GM21825 (cell line): ENCODE measurements at regions not wholly inside any gene's neighbourhood (a gene's known extent, or its start where the extent isn't known, plus 50 kb on each side); places are given as distances from the start of the nearest gene placed in this dataset.

Experiments used
- ATAC-seq: cut with Tn5 transposase; IDR thresholded peaks from one replicate; pipeline ENCODE4 v1.9.1; 2021; ENCODE audit warnings: mild to moderate bottlenecking, moderate library complexity; ENCODE audit not compliant: unreplicated experiment

DNA sequence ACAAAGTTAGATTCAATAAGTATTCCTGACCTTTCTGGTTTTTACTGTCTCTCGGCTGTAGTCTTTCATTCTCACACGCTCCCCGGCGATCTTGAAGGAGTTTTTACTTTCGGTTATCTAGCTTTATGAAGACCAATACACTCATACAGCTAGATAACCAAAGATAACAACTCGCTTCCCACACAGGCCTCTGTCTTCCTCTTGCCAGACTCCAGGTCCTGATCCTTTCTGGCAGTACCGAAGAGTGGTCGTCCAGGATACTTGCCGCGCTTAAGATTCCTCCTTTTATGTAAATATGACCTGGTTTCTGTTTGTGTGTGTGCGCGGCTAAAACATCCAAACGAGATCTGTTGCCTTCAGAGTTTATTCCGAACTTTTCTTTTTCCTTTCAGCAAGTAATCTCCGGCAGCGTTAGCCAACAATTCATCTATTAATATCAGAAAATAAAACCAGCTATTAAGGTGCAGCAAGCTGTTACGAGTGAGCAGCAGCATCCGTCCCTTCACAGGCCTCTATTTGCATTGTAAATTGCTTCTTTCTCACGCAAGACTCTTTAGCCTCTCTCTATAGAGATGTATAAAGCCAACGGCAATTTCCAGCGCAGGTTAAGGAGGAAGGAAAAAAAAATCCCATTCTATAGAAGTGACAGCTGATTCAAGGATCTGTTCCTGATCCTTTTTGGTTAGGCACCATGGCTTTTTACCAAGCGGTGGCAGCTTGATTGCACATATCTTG, 216.1 kb downstream of the MEF2C start:
- peak; percentile 50 for ATAC-seq

DNA sequence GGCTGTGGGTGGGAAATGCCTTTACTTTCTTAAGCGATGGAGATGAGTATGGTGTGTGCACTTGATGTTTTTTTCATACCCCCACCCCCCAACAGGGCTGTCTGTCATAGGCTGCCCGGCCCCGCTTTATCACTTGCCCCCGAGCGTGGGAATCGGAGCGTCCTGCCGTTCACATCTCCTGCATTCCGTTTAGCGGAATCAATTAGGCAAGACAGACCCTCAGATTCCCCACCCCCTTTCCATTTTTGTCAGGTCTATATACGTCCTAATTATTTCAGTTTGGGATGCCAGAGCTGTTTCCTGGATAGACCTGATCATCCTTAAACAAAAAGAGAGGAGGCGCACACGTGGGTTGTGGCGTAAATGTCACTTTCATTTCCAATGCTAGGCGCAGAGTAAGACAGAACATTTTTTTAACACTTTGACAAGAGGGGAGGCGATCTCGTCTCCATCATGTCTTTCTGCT, 217.2 kb downstream of the MEF2C start:
- no peak for ATAC-seq

GRCh38 chr5:88664645-88665044, 218.3 kb downstream of the MEF2C start:
- ATAC-seq = no peak

GRCh38 chr5:88663793-88664216, 219.2 kb downstream of the MEF2C start:
- ATAC-seq = no peak

GRCh38 chr5:88662846-88663245, 220.1 kb downstream of the MEF2C start:
- no peak for ATAC-seq

DNA sequence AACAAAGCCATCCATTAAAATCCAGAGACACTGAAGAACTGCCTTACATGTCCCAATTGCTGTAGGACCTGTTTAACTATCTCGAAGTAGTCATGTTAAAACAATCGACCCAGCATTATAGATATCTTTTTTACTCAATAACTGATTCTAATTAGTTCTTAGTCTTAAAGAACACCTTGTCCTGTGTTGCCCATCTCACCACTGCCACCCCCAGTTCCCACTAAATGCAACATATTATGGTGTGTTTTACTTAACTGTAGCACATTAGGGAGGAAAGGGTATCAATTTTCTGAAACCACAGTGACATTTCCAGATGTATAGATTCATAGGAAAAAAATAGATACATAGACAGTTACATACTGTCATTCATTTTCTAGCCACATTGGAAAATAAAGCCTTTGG, 221.2 kb downstream of the MEF2C start:
- ATAC-seq = no peak

DNA sequence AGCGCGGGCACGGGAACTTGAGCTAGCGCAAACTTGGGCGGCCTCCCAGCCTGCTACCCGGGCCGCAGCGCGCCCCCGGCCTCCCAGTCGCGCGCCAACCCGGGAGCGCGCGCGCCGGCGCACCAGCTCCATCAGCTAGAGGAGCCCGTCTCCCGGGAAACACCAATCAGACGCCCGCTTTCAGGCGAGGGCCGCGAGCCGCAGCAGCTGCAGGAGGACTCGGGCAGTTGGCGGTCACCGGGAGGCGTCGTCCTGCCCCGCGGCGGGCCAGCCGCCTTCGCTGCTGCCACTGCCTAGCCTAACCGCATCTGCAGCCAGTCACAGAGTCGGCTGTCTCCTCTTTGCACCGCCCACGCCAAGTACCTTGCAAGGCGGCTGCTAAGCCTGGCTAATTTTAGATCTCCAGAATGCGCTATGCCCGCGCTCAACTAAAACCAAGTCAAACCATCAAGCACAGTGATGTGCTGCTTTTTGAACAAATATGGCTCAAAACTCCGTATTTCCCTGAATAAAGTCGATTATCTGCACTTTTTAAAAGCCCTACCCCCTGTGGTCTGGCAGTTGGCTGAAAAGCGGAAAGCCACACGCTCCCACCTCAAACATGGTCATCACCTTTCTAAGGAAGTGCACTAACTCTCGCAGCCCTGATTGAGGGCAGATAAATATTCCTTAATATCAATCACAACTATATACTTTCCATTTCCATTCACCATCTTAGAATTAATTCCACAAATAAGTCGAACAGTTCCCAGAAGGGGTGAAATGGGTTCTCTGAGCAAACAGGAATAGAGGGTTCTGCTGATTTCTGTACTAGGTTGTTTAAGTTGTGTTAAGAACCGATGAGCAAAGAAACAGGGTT, 221.8 kb downstream of the MEF2C start:
- peak; percentile 68 for ATAC-seq

GRCh38 chr5:88660264-88660946, 222.6 kb downstream of the MEF2C start:
- peak; percentile 24 for ATAC-seq

DNA sequence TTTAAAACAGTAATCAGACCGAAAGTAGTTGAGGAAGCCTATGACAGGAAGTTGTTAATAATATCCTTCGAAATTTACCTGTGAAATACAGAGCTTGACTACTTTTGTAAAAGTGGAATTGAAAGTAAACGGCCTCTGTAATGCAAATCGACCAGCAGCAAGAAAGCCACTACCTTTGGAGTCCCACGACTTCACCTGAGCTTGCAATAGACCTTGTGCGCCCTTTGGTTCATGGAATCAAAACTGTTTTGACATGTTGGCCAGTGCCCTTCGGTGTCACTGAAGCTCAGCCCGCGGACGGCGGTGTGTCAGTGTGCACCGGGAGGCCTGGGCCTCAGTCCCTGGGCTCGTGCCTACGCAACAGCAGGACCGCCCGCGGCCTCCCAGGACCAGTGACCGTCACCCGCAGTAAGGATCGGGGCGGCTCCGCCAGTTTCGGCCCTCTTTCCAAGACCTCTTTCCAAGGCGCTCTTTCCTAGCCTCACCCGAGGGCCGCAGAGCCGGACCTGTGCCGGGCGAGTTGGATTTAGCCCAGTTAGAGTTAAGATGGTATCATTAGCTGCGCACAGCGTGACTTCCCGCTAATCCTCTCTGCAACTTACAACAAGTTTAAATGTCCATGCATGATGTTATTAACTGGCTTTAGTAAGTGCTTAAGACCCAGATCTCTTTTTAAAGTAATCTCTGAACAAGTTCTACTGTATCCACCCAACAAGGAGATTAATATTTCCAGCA, 223.3 kb downstream of the MEF2C start:
- peak; percentile 56 for ATAC-seq

GRCh38 chr5:88658886-88659285, 224.1 kb downstream of the MEF2C start:
- no peak for ATAC-seq

DNA sequence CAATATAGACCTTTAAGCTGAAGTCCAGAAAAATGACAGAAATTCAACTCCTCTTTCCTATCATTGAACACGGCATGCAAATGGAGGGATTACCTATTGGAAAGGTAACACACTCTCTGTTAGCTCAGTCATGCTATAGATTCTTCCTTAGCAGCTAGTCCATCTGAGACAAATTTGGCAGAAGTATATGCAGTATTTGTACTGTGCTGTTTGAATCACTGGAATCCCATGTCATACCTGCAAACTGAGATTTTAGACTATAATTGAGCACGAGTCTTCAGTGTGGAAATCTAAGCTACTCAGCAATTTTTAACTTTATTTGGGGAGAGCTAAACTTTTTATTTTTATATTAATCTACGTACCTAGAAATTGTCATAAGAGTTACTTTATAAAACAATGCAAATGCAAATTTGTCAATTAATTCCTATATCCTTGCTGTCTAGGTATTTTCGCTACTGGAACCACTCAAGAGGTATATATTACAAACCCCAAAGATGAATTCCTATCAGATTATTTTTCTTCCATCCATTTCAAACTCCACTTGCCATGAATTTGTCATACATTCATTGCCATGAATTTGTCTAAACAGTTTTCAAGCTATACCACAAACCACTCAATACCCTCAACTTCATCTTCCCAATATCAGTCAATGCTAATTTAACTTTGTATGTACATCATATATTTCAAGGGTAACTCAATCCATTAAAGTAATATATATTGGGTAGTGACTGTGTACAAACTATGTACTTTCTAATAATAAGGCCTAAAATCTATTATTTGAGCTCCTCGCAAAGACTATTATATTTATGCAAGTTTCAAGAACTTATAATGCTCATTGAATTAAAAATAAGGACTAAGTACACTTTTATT, 224.8 kb downstream of the MEF2C start:
- ATAC-seq = no peak

GRCh38 chr5:88657136-88657535, 225.8 kb downstream of the MEF2C start:
- ATAC-seq = no peak

- no peak for ATAC-seq
Measured at GRCh38 chr5:88656221-88656950, 226.6 kb downstream of the MEF2C start.

- no peak for ATAC-seq
Measured at GRCh38 chr5:88653471-88653870, 229.5 kb downstream of the MEF2C start.

DNA sequence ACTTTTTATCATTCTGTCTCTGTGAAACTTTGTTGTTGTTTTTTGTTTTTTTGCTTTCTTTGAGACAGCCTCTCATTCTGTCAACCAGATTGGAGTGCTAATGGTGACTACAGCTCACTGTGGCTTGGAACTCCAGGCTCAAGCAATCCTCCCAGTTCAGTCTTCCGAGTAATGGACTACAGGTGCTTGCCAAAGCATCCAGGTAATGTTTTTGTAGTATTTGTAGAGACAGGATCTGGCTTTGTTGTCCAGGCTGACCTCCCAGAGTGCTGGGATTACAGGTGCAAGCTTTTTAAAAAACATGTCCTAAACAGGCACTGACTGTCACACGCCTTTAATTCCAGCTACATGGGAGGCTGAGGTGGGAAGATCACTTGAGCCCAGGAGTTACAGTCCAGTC, 235.1 kb downstream of the MEF2C start:
- ATAC-seq = no peak

DNA sequence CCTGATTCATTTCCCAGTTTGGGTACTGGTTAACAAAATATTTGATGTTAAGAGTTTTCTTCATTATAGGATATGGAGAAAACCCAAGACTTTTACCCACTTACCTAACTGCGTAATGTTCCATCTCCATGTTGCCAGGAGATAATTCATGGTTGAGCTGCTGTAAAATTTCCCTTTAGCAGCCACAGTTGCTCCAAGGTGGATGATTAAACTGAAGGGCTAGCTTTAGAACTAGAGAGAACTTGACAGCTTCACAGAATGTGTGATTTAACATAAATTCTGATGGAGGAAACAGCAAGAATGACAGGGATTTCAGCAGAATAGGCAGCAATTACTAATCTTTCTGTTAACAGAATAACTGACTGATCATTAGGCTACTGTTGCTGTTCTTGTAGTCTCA, 236.1 kb downstream of the MEF2C start:
- no peak for ATAC-seq

DNA sequence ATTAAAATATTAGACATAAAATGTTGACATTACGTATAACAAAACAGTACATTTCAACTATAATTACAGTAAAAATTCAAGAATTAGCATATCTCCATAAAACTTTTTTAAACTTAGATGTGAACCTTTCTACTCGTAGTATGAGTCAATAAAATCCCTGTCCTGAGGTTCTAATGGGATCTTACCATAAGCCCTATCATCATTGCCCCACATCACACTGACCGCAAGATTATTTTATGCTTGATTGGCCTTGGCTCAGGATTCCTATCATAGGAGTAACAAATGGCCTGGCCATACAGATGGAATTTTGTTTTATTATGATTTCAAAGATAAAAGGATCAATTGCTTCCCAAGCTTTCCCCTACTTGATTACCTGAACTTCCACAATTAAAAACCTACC, 238.3 kb downstream of the MEF2C start:
- no peak for ATAC-seq

- ATAC-seq = no peak
Measured at GRCh38 chr5:88643315-88643714, 239.7 kb downstream of the MEF2C start.

DNA sequence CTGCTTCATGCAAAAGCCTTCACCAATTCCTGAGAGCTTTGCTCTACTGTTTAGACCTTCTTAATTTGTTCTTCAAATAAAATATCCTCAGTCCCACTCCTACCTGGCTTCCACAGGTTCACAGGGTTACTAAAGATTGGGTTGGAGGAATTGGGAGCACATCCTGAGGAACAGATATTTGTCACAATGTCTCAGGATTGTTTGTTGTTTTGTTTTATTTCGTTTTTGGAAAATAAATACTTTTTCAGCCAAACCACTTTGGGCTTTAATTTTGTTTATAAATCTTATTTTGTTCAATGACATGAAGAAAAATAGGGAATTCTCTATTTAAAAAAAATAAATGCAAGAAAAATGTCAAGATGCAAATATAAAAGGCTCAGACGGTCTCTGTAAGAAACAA, 249.0 kb downstream of the MEF2C start:
- no peak for ATAC-seq
